HFFc6 (cell line): ENCODE measurements at regions not wholly inside any gene's neighbourhood (a gene's known extent, or its start where the extent isn't known, plus 50 kb on each side); places are given as distances from the start of the nearest gene placed in this dataset.

Experiments used
- DNase-seq: peaks from one replicate; pipeline ENCODE4 v3.0.0-alpha.2; 2018
- H3K27ac Mint-ChIP-seq: 2 replicates; pipeline ENCODE4 v1.8.0; 2020; ENCODE audit warnings: mild to moderate bottlenecking, mixed read lengths
- H3K27me3 Mint-ChIP-seq: 2 replicates; pipeline ENCODE4 v1.8.0; 2021; ENCODE audit warnings: mild to moderate bottlenecking, moderate library complexity, mixed read lengths; ENCODE audit not compliant: insufficient read depth
- H3K36me3 Mint-ChIP-seq: 2 replicates; pipeline ENCODE4 v1.8.0; 2021; ENCODE audit warnings: low read depth, mixed read lengths
- H3K4me1 Mint-ChIP-seq: 2 replicates; pipeline ENCODE4 v1.8.0; 2020; ENCODE audit warnings: low read depth, mixed read lengths
- H3K4me3 Mint-ChIP-seq: 2 replicates; pipeline ENCODE4 v1.8.0; 2020; ENCODE audit warnings: mild to moderate bottlenecking, moderate library complexity, mixed read lengths
- H3K9me3 Mint-ChIP-seq: 2 replicates; pipeline ENCODE4 v1.8.0; 2020; ENCODE audit warnings: mild to moderate bottlenecking, mixed read lengths
- TF ChIP-seq, protein P1 (sequence below): fragments of 200-600 bp; sonication (generic); IDR thresholded peaks from 2 replicates; pipeline ENCODE4 v1.5.0; 2021; ENCODE audit warnings: antibody characterized with exemption, mild to moderate bottlenecking

DNA sequence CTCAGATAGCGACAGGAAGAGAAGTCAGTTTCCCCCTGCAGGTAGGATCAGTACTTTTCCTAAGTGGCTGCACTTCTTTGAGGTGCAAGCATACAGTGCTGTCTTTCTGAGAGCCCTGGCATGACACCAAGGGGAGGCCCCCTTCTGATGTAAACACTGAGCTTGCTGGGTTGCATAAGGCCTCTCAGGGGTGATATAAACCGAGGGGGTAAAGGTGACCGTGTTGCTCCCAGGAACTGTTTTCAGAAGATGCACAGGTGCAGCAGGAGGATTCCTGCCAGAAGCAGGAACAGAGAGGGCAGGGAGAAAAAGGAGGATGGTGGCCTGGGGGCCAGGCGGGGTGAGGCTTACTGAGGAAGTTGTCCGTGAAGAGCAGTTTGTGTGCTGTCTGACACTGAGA, 74.0 kb upstream of the ZNF30 start:
- no peak for DNase-seq
- H3K9me3 Mint-ChIP-seq, result no peaks in the 10 kb centered on the region; the same call in 1 of the 2 replicates
- TF ChIP-seq, protein P1, sequence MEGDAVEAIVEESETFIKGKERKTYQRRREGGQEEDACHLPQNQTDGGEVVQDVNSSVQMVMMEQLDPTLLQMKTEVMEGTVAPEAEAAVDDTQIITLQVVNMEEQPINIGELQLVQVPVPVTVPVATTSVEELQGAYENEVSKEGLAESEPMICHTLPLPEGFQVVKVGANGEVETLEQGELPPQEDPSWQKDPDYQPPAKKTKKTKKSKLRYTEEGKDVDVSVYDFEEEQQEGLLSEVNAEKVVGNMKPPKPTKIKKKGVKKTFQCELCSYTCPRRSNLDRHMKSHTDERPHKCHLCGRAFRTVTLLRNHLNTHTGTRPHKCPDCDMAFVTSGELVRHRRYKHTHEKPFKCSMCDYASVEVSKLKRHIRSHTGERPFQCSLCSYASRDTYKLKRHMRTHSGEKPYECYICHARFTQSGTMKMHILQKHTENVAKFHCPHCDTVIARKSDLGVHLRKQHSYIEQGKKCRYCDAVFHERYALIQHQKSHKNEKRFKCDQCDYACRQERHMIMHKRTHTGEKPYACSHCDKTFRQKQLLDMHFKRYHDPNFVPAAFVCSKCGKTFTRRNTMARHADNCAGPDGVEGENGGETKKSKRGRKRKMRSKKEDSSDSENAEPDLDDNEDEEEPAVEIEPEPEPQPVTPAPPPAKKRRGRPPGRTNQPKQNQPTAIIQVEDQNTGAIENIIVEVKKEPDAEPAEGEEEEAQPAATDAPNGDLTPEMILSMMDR, result no peak
- peaks cover 12% of the 10 kb centered on the region for H3K27me3 Mint-ChIP-seq
- no peaks in the 10 kb centered on the region for H3K36me3 Mint-ChIP-seq
- no peak overlapping the region for H3K4me3 Mint-ChIP-seq
- no peak overlapping the region for H3K27ac Mint-ChIP-seq
- no peaks in the 10 kb centered on the region for H3K4me1 Mint-ChIP-seq

DNA sequence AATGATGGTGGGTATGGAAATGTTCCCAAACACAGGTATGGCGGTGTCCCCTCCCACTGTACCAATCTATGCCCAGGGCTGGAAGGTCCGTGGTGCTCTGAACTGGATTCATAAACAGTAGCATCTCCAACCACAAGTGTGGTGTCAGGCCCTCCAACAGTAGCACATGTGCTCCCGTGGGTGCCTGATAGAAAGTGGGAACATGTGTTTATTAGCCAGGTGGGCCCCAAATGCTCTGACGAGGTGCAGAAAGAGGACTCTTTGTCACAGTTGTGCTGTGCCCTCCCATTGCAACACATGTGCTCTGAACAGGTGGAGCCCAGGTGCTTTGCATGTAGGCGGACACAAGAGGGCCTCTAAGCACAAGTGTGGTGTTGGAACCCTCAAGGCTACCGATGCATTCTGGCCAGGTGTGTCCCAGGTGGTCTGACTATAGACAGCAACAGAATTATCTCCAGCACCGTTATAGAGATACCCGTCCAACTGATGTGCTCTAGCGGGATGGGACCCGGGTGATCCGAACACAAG, 75.4 kb upstream of the ZNF30 start:
- DNase-seq, result no peak
- TF ChIP-seq, protein P1, result no peak
- H3K9me3 Mint-ChIP-seq, result peaks cover 11% of the 10 kb centered on the region; the same call in 1 of the 2 replicates
- H3K4me1 Mint-ChIP-seq, result no peaks in the 10 kb centered on the region
- no peaks in the 10 kb centered on the region for H3K36me3 Mint-ChIP-seq
- no peak overlapping the region for H3K27ac Mint-ChIP-seq
- H3K4me3 Mint-ChIP-seq, result no peak overlapping the region
- peaks cover 16% of the 10 kb centered on the region for H3K27me3 Mint-ChIP-seq

DNA sequence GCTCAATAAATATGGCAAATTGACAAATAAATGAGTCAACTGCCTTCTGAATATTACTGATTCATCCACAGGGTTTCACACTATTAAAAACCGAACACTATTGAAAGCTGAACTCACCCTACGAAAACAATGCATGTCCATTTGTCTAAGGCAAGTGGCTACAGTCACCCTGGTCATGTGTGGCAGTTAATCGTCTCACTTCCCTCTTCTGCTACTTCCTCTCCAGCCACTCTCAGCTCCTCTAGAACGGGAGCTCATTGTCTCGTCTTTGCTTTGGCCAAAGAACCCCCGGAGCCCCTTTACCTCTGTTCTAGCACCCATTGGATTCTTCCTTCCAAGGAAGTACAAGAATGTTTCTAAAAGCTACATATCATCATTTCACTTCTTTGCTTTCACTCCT, 74.4 kb upstream of the ZNF599 start:
- peaks cover 21% of the 10 kb centered on the region for H3K27me3 Mint-ChIP-seq
- H3K36me3 Mint-ChIP-seq, result no peaks in the 10 kb centered on the region
- no peak overlapping the region for H3K27ac Mint-ChIP-seq
- no peaks in the 10 kb centered on the region for H3K4me1 Mint-ChIP-seq
- H3K9me3 Mint-ChIP-seq, result peaks cover 11% of the 10 kb centered on the region; the same call in 1 of the 2 replicates
- no peak for DNase-seq
- H3K4me3 Mint-ChIP-seq, result no peak overlapping the region
- TF ChIP-seq, protein P1, result no peak

DNA sequence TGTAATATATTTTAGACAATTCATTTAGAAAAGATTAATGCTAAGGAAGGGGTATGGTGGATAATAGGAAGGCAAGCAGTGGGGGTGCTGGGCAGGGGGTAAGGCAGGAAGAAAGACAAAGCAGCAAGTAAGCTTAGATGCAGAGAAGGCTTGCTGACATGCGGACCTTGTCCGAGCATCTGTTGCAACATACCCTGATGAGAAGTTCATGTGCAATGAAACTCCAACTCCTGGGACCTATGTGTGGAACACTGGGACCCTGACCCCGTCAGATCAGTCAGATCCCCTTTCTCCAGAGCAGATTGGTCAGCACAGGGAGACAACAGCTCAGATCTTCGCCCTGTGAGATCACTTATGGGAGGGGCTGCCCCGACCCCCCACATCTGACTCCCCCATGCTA, 71.3 kb upstream of the ZNF599 start:
- H3K27me3 Mint-ChIP-seq, result peaks cover 14% of the 10 kb centered on the region
- TF ChIP-seq, protein P1, result no peak
- DNase-seq, result no peak
- H3K4me1 Mint-ChIP-seq, result no peaks in the 10 kb centered on the region
- H3K36me3 Mint-ChIP-seq, result no peaks in the 10 kb centered on the region
- H3K27ac Mint-ChIP-seq, result no peak overlapping the region
- H3K9me3 Mint-ChIP-seq, result peaks cover 11% of the 10 kb centered on the region; the same call in 1 of the 2 replicates
- H3K4me3 Mint-ChIP-seq, result no peak overlapping the region

DNA sequence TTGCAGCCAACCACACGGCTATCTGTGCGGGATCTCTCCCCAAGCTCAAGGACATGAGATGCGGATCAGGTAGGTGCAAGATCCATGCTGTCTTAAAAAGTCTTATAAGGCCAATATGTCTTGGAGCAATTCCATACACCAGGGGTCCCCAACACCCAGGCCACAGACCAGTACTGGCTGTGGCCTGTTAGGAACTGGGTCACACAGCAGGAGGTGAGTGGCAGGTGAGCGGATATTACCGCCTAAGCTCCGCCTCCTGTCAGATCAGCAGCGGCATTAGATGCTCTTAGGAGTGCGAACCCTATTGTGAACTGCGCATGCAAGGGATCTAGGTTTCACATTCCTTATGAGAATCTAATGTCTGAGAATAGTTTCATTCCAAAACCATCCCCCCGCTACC, 68.8 kb upstream of the ZNF599 start:
- Mint-ChIP-seq H3K9me3 (peaks cover 2% of the 10 kb centered on the region; the same call in 1 of the 2 replicates), H3K4me1 (peaks cover 21% of the 10 kb centered on the region), H3K27ac (no peak overlapping the region), H3K4me3 (no peak overlapping the region), H3K27me3 (peaks cover 22% of the 10 kb centered on the region), H3K36me3 (no peaks in the 10 kb centered on the region)
- TF ChIP-seq, protein P1, result no peak
- DNase-seq, result no peak
